HG03139 (cell line): ENCODE measurements at regions not wholly inside any gene's neighbourhood (a gene's known extent, or its start where the extent isn't known, plus 50 kb on each side); places are given as distances from the start of the nearest gene placed in this dataset.
"Not testable (repeated sequence)": the region's sequence is repeated elsewhere in the genome, so short reads cannot be mapped to it uniquely, and the experiment has no call there.

Source experiments
- ATAC-seq: cut with Tn5 transposase; IDR thresholded peaks from one replicate; pipeline ENCODE4 v1.9.1; 2021; ENCODE audit not compliant: unreplicated experiment

DNA sequence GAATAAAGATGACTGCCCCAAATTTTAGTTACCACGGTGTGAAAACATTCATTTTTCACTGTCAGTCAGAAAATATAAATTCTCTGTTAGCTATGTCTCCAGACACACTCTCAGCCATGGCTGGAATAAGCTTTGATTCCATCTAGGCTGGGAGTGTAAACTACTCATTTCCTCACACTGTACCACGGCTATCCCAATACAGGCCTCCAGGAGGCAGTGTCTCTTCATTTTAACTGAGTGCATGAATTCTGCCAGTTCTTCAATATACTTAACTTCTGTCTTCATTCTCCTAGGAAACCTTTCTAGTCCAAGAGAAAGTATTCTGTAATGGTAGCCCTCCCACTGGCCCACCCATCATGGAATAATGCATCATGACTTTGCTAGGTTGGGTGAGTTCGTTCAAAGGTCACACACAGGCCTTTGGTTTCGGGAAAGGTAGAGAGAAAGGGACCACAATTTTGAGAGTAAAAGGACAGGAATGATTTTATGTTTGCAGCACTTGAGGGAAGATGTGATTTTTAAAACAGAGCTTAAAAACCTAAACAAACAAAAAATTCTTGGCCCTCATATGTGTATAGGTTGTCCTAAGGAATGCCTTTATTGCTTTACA lies 381.1 kb downstream of the SEC23A start:
- ATAC-seq: peak; percentile 83

DNA sequence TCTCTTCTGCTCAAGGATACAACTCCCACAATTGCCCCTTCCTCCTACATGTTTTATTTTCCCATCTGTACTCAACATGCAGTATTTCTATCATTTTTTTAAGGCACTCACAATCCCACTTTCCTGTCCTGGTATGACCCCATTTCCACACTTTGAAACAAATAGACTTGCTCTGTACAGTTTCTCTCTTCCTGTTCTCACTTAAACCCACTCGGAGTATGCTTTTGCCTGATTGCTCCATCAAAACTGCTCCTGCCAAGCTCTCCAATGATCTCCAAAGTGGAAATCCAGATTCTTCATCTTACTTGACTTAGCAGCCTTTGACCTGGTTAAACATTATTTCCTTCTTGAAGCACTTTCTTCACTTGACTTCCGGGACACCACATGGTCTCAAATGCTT lies 384.5 kb downstream of the SEC23A start:
- no peak for ATAC-seq

DNA sequence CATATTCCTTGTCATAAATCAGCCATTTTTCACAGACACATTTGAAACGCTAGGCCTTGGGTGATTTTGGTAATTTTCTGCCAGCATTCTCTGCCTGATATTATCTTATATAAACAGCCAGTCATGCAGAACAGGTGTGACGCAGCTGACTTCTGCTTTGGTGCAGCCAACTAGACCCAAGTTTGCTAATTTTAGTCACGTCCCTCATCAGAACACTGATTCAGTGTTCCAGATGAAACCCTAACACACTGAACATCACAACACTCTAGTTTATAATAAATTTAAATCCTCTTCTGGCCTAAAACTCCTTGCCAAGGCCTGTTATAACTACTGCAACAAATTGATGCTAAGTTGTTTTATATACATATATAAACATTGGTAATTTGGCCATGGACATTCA lies 386.1 kb downstream of the SEC23A start:
- no peak for ATAC-seq

DNA sequence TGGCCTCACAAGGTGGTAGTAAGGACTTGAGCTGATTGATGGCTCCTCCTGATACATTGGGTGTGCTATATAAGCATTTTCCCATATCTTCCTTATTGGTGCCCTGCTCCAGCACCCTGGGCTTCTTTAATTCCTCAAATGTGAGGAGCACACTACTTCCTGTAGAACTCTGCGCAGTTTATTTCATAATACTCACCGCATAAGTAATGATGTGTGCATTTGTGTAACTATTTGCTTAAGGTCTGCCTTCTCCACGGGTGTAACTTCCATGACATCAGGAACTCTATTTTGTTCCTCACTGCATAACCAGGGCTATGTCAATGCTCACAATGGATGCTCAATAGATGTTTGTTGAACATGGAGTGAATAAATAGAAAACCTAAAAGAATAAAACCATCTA lies 392.2 kb downstream of the SEC23A start:
- ATAC-seq: no peak

DNA sequence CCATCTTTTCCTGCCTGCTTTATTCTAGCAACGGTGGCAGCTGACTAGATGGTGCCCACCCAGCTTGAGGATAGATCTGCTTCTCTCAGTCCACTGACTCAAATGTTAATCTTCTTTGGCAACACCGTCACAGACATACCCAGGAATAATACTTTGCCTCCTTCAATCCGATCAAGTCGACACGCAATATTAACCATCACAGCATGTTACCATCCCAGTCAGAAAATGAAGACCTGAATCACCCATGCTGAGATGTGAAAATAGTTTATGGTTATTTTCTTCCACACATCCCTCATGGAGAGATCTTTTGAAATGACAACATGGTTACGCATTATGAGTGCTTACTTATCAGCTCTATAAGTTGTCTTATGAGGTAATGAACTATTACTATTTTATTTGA lies 392.8 kb downstream of the SEC23A start:
- no peak for ATAC-seq

DNA sequence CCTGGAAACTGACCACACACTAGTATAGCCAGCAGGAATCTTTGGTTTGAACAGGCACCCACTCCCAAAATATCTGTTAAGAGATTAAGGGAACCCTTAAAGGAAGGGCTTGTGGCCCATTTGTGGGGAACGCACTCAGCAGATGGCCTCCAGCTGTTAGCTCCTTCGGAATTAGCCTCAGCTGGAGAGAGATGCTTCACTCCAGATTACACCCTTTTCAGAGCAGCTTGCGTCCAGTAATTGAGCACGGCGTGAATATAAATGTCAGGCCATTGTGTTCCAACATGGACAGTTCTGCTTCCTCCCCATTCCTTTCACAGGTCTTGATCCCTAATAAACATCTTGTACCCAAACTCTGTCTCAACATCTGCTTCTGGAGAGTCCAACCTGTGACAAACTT lies 397.8 kb downstream of the SEC23A start:
- no peak for ATAC-seq

DNA sequence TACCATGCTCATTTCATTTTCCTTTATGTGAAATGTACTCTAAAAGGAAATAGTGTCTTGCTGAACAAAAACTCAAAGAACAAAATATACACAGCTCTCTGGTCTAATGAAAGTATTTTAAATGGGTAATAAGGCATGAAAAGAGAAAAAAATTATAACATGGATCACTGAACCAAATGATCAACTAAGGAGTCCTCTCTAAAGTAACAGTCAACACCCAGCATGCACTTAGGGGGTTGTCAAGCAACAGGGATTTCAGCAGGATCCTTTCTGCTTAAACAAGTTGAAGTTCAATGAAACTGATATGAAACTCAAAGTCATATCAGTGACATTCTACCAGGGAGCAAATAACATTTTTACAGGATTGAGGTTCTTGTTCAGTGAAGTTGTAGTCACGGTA lies 398.8 kb downstream of the SEC23A start:
- ATAC-seq: no peak

DNA sequence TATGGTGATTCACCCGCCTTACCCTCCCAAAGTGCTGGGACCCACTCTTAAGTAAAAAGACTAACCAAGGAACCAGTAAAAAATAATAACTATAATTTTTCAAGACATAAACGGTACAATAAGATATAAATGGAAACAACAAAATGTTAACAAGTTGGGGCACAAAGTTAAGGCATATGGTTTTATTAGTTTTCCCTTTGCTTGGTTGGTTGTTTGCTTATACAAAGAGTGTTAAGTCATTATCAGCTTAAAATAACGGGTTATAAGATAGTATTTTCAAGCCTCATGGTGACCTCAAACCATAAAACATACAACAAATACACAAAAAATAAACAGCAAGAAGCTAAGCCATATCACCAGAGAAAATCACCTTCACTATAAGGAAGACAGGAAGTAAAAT lies 406.1 kb downstream of the SEC23A start:
- ATAC-seq: no peak

DNA sequence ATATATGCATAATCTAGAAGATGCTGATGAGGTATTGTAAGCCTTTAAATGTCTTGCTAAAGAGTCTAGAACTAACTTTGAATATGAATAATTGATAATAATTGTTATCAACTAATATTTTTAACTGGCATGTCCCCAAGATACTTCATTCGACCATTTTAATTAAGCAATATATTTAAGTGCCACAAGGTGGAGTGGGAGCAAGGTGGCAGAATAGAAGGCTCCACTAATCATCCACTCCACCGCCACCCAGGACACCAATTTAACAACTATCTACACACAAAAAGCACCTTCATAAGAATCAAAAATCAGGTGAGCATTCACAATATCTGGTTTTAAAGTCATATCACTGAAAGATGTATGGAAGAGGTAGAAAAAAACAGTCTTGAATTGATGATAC lies 409.6 kb downstream of the SEC23A start:
- ATAC-seq: no peak

DNA sequence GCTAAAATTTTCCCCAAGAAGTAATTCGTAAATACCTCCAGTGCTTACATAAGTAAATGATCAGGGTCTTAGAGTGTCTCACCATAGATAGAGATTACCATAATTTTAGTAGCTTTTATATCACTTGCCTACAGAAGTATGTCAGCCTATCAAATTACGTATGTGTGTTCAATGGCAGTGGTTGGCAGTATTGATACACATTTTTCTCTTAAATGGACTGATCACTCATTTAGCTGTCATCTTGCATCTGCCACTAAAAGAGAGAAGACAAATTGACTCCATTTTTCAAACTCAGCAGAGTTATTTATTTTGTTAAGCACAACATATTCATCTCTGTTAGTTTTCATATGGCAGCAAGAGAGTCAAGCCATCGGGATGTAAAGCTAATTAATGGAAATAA lies 413.1 kb upstream of the CLEC14A start:
- no peak for ATAC-seq

DNA sequence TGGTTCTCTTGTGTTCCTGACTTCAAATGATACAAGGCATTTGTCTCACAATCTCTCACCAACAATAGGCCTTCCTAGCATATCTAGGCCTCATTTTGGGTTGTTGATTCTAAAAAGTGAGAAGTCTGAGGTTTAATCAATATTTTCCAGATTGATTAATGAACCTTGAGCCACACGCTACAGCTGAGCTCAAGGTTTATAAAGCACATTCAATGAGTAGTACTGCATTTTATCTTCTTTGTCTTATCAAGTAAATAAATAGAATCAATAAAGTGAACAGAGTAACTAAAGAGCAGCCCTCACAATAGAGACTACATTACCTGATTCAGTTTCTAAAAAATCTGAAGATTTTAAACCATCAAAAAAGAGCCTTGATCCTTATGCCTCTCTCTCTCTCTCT lies 407.5 kb upstream of the CLEC14A start:
- no peak for ATAC-seq

DNA sequence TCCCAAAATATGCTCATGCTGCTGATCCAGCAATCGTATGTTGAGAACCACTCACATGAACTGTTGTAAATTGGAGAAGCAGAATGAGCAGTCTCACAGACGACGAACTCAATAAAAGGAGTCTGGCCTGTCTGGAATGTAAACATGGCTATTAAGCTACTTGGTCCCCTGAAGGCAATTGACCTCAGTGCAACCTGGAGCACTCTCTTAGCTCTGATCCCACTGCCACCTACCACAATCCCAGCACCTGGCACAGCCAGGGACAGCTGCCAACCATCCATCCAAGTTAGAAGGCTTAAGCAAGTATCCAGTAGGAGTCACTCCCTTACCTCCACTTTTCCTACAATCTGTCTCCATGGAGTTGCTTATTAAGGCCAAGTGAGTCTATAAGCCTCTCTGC lies 406.9 kb upstream of the CLEC14A start:
- ATAC-seq: no peak

DNA sequence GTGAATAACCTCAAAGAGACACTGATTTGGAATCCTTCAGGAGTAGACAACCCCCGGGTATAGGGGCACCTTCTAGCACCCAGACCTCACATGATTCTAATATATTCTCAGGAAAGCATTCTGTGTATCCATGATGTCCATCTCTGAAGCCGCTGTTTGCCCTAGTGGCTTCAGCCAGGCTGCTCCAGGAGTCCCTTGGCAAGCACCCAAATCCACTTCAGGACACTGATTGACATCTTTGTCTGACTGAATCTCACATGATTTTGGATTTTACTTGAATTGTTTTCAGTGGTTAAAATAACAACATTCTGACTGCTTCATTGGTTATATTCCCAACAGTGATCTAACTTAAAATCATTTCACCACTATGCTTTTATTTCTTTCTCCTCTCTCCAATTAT lies 390.5 kb upstream of the CLEC14A start:
- no peak for ATAC-seq

DNA sequence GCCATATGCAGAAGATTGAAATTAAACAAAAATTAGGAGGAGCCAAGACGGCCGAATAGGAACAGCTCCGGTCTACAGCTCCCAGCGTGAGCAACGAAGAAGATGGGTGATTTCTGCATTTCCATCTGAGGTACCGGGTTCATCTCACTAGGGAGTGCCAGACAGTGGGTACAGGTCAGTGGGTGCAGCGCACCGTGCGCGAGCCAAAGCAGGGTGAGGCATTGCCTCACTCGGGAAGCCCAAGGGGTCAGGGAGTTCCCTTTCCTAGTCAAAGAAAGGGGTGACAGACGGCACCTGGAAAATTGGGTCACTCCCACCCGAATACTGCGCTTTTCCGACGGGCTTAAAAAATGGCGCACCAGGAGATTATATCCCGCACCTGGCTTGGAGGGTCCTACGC lies 379.0 kb upstream of the CLEC14A start:
- ATAC-seq: not testable (repeated sequence)

DNA sequence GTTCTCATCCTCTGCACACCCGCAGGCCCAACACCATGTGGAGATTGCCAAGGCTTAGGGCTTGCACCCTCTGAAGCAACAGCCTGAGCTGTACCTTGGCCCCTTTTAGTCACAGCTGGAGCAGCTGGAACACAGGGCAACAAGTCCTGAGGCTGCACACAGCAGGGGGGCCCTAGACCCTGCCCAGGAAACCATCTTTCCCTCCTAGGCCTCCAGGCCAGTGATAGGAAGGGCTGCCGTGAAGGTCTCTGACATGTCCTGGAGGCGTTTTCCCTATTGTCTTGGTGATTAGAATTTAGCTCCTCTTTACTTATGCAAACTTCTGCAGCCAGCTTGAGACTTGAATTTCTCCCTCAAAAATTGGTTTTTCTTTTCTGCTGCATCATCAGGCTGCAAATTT lies 373.5 kb upstream of the CLEC14A start:
- ATAC-seq: no peak

DNA sequence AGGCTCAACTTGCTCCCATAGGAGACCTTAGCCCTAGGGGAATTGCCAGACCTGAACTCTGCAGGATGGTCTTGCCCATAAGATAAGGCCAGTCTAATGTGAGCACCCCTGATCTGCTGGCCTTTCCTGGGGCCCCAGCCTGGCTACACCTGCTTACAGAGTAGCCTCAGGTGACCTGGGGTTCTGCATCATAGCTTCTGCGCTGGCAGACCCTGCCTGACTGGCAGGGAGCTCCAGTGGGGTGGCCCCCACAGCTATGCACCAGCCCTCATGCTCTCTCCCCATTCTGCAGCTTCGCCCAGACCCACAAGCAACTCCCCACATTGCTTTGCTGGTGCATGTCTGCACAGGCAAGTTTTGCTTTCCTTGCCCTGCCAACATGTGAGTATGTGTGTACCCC lies 371.3 kb upstream of the CLEC14A start:
- ATAC-seq: no peak

DNA sequence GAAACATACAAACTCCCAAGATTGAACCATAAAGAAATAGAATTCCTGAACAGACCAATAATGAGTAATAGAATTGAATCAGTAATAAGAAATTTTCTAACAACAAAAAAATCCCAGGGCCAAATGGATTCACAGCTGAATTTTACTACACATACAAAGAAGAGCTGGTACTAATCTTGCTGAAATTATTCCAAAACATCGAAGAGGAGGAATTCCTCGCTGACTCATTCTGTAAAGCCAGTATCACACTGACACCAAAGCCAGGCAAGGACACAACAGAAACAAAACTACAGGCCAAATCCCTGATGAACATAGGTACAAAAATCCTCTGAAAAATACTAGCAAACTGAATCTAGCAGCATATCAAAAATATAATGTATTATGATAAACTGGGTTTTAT lies 367.8 kb upstream of the CLEC14A start:
- no peak for ATAC-seq

DNA sequence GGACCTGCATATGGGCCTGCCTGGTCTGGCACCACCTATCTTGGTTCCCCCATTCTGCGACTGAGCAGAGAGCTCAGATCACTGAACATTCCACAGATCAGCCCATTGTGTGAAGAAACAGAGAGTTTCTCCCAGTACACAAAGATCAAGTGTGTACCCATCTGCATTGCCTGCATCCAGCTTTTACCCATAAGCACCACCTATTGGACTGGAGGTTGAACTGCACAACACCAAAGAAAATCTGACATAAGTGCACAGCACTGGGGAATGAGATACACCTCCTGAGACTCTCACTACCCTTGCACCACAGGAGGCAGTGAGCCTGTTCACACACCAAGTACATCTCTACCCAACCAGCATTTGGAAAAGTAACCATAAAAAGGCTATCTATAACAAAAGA lies 362.6 kb upstream of the CLEC14A start:
- no peak for ATAC-seq

DNA sequence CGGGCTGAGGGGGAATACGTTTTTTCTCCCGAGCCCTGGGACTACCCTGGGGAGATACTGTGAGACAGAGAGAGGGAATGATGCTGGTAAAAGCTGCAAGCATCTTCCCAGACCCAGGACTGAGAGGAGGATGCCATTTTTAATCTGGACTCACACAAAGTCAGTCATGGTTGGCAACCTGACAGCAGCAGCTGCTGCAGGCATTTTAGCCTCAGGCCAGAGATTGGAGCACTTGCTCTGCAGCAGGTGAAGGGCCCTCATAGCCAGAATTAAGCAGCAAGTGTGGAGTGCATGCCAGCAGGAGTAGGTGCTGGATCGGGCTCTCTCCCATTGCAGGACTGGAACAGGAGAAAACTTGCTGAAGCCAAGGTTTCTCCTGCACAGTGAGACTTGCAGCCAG lies 361.1 kb upstream of the CLEC14A start:
- no peak for ATAC-seq

DNA sequence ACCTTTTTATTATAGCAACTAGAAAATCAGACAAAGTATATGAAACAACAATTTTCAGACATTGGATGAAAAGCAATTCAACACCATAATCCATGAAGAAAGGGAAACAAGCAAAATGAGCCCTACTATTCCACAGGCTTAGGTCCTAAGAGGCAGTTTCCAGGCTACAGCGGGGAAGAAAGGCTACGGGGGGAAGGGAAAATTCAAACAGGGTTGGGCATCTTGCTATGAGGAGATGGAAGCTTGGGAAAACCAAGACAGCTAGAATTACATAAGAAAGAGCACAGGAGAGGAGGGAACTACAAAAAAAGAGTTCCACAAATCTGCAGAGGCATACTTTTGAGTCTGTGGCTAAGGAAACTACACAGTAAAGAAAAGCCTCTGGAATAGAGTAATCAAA lies 356.0 kb upstream of the CLEC14A start:
- no peak for ATAC-seq

DNA sequence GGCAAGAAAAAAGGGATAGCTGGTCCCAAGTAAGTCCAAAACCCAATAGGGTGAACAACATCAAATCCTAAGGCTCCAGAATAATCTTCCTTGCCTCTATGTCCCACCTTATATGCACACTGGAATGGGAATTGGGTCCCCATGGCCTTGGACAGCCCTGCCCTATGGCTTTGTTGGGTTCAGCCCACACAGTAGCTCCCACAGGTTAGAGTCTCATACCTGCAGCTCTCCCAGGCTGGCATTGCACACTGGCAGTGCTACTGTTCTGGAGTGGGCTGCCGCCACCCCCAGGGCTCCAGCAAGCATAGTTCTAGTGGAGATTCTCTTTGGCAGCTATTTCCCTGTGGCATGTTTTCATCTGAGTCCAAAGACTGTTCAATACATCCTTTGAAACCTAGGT lies 352.4 kb upstream of the CLEC14A start:
- ATAC-seq: no peak

DNA sequence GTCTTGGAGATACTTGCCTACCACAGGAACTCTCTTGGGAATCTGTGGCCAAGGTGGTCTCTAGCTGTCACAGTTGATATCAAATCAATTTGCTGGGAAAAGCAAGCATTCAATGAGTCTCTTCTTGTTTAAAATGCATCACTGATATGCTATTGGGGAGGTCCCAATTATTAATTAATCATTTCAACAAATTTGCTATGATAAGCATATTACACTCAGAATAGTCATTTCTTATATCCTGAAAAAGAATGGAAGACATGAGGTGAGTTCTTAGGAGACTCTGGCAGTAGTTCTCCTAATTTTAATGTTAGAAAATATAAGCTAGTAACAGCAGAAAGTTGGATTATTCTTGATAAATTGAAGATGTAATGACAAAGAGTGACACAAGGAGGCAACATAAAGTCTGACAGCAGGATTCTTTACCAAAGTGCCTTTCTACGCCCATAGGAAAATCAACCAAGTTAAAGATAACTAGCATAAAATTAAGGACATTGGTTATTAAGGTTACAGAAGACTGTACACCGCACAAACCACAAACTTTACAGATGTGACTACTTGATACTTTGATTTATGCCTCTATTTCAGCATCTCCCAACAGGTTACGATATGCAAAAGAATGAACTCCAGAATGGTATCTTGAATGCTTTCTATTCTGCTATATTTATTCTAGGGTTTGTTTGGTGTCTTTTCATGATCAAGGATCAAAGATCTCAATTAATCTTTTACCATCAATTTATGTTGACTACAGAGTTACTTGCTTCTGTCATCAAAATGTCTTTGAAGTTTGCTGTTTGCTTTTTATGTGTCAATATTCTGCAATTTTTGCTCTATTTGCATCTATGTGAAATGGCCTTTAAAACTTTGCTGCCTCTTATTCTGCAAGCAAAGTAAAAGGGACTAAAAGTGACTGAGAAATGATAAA lies 349.6 kb upstream of the CLEC14A start:
- ATAC-seq: no peak

DNA sequence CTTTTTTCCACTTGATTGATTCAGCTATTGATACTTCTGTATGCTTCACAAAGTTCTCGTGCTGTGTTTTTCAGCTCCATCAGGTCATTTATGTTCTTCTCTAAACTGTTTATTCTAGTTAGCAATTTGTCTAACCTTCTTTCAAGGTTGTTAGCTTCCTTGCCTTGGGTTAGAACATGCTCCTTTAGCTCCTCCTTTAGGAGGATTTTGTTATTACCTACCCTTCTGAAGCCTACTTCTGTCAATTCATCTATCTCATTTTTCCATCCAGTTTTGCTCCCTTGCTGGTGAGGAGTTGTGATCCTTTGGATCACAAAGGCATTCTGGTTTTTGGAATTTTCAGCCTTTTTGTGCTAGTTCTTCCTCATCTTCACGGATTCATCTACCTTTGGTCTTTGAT lies 344.7 kb upstream of the CLEC14A start:
- ATAC-seq: not testable (repeated sequence)
